GM12878 (cell line): ENCODE measurements at regions not wholly inside any gene's neighbourhood (a gene's known extent, or its start where the extent isn't known, plus 50 kb on each side); places are given as distances from the start of the nearest gene placed in this dataset.

Experiments
- ATF7 ChIP-seq: fragments of 450-650 bp; IDR thresholded peaks from 2 replicates; pipeline ENCODE4 v1.6.1; 2016; ENCODE audit warnings: low read depth, mild to moderate bottlenecking
- BCL3 ChIP-seq: IDR thresholded peaks from 2 replicates; pipeline ENCODE4 v1.6.1; 2011; ENCODE audit warnings: borderline replicate concordance, low read depth, mild to moderate bottlenecking, moderate library complexity, low read length; ENCODE audit not compliant: insufficient read depth, poor library complexity, severe bottlenecking
- CREB1 ChIP-seq: IDR thresholded peaks from 2 replicates; pipeline ENCODE4 v1.6.1; 2012; ENCODE audit warnings: low read depth, mild to moderate bottlenecking, inconsistent platforms
- EGR1 ChIP-seq, 2 experiments: IDR thresholded peaks; 1 replicate in 1 of 2; 2 replicates in 1 of 2; pipeline ENCODE4 v1.6.1; 2011 to 2012; ENCODE audit warnings: low read depth in 2 of 2, low read length in 2 of 2, borderline replicate concordance in 1 of 2, mild to moderate bottlenecking in 1 of 2, moderate library complexity in 1 of 2
- EP300 ChIP-seq, 2 experiments: fragments of 150-350 bp in 1 of 2; IDR thresholded peaks; 2 replicates each; pipeline ENCODE4 v1.6.1; 2011 to 2012; ENCODE audit warnings: low read depth in 2 of 2, low read length in 2 of 2, borderline replicate concordance in 1 of 2, improper control_type of control experiment in 1 of 2, inconsistent platforms in 1 of 2; ENCODE audit not compliant: control insufficient read depth in 1 of 2
- JUNB ChIP-seq: IDR thresholded peaks from 2 replicates; pipeline ENCODE4 v1.6.1; 2016; ENCODE audit warnings: antibody characterized with exemption, mild to moderate bottlenecking
- MEF2A ChIP-seq: IDR thresholded peaks from 2 replicates; pipeline ENCODE4 v1.6.1; 2011; ENCODE audit warnings: low read depth, mild to moderate bottlenecking, low read length, moderate library complexity; ENCODE audit not compliant: insufficient read depth
- PRDM15 ChIP-seq: fragments of 450-650 bp; formaldehyde crosslinking; IDR thresholded peaks from 2 replicates; pipeline ENCODE4 v1.4.0; 2020; ENCODE audit warnings: mild to moderate bottlenecking, moderate library complexity
- SMAD1 ChIP-seq: fragments of 450-650 bp; IDR thresholded peaks from 2 replicates; pipeline ENCODE4 v1.6.1; 2018; ENCODE audit warnings: mild to moderate bottlenecking, low read depth; ENCODE audit not compliant: partially characterized antibody
- ZNF24 ChIP-seq: fragments of 450-650 bp; IDR thresholded peaks from 2 replicates; pipeline ENCODE4 v1.6.1; 2017; ENCODE audit warnings: antibody characterized with exemption, mild to moderate bottlenecking
- ZNF592 ChIP-seq: fragments of 450-650 bp; IDR thresholded peaks from 2 replicates; pipeline ENCODE4 v1.6.1; 2017; ENCODE audit warnings: mild to moderate bottlenecking, moderate library complexity

GRCh38 chr9:94018628-94019027 lies 63.5 kb upstream of the BARX1 start (continued):
- no peak for TF ChIP-seq MEF2A
- no peak for TF ChIP-seq EP300 (IDR thresholded peaks at IDR 0.05; ENCODE audit: borderline replicate concordance in 1 of 2, control insufficient read depth in 1 of 2, low read depth in 2 of 2, low read length in 2 of 2)
- TF ChIP-seq ATF7: no peak
- no peak for TF ChIP-seq PRDM15
- no peak for TF ChIP-seq CREB1
- TF ChIP-seq EGR1 (IDR thresholded peaks at IDR 0.05; ENCODE audit: borderline replicate concordance in 1 of 2, low read depth in 2 of 2, low read length in 2 of 2): no peak
- TF ChIP-seq ZNF24: no peak
- TF ChIP-seq ZNF592: no peak
- no peak for TF ChIP-seq BCL3
- no peak for TF ChIP-seq SMAD1
- no peak for TF ChIP-seq JUNB
